Fibroblast of skin of right quadriceps (primary cell): ENCODE measurements at regions not wholly inside any gene's neighbourhood (a gene's known extent, or its start where the extent isn't known, plus 50 kb on each side); places are given as distances from the start of the nearest gene placed in this dataset.

Source experiments
- DNase-seq: peaks from one replicate; pipeline ENCODE4 v3.0.0-alpha.2; 2013

DNA sequence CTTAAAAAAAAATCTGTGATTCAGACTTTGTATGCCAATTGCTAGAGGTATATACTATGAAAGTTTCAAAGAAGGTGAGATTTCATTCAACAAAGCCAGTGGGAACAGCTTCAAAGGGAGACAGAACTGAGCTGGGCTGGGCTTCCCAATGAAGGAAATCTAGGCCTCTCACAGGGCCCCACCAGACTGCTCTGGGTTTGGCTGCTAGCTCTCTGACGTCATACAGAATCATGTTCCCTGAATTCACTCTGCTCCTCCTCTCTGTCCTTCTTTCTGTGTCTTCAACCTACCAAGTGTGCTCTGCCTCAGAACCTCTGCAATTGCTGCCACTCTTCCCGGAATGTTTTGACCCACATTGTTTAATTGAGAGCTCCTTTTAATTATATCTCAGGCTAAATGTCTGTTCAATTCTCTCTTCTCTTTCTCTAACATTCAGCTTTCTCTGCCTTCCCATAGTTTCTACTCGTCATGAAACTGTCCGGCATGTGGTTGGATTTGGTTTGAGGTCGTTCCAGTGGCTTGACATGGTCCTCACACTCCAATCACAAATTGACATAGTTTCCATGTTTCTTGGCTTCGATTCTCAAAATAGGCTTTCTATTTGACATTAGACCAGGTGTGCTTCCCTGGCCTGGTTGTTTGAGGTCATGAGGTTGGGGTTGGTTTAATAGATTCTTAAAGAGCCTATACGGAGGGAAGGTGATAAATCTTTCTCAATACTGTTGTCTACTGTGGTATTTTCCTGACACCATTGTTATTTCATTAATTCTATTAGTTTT, 282.1 kb upstream of the EMCN start:
- no peak for DNase-seq

- DNase-seq = no peak
Measured at GRCh38 chr4:100797791-100798190, 280.0 kb upstream of the EMCN start.

DNA sequence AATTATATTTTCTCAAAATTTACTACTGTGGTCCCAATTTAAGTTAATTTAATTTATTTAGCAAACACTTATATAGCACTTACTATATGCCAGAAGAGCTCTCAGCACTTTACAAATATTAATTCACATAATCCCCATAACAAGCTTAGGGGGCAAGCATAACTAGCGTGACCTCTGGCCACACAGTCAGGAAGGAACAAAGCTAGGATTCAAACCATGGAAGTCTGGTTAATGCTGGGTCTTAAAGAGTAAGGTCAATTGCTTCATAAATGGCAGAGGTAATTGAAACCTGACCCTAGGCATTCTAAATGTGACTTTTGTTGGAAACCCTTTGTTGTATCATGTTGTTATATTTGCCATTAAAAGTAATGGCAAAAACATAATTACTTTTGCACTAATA, 279.5 kb upstream of the EMCN start:
- no peak for DNase-seq

DNA sequence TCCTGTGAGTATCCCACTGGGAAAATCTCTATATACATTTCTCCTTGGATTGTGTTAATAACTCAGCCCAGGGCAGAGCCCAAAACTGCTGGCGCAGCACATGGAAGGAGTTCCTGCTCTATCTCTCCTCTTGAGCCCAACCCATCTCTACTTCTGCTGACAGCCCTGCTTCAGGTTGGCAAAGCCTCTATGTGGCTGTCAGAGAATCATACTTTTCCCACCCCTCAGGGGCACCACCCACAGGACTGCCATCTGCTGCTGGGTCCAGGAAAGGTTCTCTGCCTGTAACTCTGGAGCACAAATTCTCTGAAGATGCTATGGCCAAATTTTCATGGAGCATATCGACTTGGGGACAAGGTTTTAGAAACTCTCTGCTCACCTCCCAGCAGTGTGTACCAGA, 278.5 kb upstream of the EMCN start:
- DNase-seq = no peak

DNA sequence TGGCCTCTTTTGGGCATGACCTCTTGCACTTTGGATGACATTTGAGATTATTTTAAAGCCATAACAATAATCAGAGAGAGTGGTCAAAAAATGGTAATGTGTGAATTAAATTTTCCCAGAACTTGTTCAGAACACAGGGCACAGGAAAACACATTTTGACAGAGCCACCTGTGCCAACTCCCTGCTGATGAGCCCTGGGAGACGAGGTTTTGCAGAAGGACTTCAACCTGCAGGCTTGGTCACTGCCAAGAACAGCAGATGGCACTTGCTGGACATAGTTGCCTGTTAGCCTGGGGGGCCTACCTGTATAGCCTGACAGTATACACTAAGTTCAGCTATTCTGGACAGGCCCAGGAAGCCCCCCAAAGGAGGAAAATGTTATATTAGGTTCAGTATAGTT, 277.8 kb upstream of the EMCN start:
- DNase-seq = no peak

- no peak for DNase-seq
Measured at GRCh38 chr4:100790836-100791615, 273.2 kb upstream of the EMCN start.

DNA sequence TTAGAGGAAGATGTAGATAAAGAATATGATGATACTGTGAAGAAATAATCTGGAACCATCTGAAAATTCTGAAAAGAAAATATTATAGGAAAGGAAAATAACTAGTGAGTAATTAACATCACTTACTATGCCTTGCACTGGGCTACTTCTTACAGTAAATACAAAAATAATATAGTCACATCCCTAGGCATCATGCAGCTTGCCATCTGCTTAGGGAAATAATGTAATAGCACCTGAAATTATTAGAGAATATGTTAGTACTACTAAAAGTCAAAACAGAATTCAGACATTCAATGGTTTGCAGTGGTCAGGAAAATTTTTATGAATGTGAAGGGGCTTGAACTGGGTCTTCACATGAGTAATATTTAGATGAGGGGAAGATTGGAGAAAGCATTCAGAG, 272.2 kb upstream of the EMCN start:
- no peak for DNase-seq

DNA sequence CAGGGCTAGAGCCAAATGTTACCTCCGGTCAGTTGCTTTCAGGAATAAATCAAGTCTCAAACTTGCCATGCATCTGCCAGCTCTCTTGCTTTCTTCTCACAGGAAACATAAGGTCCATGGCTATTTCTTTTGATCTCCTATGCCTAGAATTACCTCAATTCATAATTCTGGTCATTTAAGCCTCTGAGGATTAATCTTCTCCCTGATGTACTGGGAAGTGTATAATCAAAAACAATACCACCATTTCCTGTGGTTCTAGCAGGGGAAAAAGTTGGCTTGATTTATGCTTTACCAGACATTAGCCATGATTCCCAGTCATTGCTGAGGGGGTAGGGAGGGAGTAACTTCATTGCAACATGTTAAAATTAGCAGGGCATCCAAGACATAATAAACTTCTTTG, 268.7 kb upstream of the EMCN start:
- DNase-seq = no peak

GRCh38 chr4:100782356-100782755, 264.5 kb upstream of the EMCN start:
- no peak for DNase-seq

GRCh38 chr4:100781435-100781834, 263.6 kb upstream of the EMCN start:
- DNase-seq = no peak

GRCh38 chr4:100780126-100780525, 262.3 kb upstream of the EMCN start:
- DNase-seq = no peak

- no peak for DNase-seq
Measured at GRCh38 chr4:100778431-100778830, 260.6 kb upstream of the EMCN start.

DNA sequence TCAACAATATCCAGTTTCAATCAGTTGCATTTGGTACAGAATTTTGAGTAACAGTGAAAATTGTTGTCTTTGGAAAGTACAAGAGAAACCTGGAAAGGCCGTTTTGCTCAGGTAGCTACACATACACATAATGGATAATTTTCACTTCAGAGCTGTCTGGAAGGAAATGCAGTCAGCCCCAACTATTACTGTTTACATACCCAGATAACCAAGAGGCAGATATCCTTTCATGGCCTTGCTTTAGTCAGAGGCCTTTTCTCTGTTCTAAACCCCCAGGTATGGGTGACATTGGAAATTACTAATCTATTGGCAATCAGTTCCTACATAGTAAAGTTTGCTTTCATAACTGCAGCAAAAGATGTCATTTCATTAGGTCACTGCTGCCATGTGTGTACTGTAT, 244.9 kb upstream of the EMCN start:
- DNase-seq = no peak

DNA sequence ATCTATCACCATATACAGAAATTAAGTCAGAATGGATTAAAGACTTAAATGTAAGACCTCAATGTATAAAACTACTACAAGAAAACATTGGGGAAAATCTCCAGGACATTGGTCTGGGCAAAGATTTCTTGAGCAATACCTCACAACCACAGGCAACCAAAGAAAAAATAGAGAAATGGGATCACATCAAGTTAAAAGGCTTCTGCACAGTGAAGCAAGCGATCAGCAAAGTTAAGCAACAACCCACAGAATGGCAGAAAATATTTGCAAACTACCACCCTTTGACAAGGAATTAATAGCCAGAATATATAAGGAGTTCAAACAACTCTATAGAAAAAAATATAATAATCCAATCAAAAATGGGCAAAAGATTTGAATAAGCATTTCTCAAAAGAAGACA, 236.9 kb upstream of the EMCN start:
- DNase-seq = no peak

DNA sequence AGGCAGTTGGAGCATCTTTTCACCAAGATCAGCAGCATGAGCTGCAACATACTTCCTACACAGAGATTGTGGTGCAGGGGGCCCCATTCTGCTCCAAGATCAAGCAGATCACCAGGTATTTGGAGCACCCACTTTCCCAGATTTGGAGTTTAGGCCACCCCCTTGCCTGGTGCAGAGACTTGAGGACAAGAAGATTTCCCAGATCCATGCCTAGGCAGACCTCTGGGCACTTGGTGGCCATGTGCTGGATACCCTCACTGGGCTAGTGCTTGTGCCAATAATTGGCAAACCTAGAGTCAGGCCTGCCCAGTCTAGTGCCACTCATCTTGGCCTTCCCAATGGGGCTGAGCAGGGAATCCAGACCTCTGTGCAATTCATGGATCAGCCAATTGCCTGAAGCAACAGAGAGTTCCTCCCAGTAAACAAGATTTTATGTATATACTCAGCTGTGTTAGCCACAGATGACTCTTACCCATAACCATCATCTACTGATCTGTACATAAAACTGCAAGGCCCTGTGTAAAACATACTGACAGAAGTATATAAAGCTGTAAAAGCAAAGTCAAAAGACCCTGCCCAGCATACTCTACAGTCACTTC, 228.4 kb upstream of the EMCN start:
- no peak for DNase-seq

- DNase-seq = peak; percentile 36
Measured at GRCh38 chr4:100742045-100742444, 224.2 kb upstream of the EMCN start.

DNA sequence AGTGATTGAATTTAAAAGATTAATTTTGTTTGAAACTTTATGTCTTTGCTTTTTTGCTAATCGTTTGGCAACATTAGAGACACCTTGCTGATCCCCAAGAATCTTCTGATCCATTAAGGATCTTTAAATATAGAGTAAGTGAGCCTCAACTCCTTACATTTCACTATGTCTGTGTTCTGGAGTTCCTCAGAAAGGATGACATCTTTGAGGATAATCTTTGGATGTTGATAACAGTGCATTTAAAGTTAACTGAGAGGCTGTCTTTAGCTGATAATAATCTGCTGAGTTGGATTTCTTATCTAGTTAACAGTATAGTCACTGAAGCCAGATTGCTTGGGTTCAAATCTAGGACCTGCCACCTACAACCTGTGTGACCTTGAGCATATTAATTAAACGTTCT, 221.6 kb upstream of the EMCN start:
- DNase-seq = no peak

GRCh38 chr4:100738196-100739165, 220.7 kb upstream of the EMCN start:
- peak; percentile 81 for DNase-seq

GRCh38 chr4:100736641-100737451, 219.0 kb upstream of the EMCN start:
- DNase-seq = peak; percentile 74

DNA sequence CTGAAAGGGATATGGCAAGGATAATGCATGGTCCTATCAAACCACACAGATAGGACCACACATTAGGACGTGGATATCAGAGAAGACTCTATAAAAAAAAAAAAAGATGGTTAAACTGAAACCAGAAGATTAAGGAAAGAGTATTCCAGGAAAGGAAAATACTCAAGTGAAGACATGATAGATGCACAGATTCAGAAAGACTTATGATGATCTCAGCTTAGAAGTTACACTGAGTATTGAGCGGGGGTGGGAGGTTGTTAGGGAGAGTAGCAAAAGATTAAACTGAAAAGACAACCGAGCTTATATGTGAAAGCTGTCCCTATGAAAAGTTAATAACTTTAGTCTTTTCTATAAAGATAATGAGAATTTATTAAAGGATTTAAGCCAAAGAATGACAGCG, 211.0 kb upstream of the EMCN start:
- DNase-seq = no peak

- no peak for DNase-seq
Measured at GRCh38 chr4:100722866-100723459, 205.1 kb upstream of the EMCN start.

DNA sequence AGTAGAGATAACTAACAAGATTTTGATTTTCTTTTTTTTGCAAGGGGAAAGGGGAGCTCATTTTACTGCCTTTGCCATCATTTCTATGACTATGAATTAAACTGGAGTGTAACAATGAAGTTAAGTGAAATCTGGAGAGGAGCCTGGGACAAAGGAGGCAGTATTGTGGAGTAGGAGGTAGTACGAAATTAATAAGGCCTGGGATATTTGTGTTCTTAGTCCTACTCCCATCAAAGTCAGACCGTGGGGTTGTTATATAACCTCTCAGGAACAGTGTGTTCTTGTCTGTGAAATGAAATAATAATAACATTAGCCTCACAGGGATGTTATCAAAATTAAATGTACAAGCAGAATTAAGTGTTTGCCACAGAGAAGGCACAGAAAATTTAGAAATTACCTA, 204.3 kb upstream of the EMCN start:
- no peak for DNase-seq
